OCI-M2 (cell line): ENCODE measurements at regions not wholly inside any gene's neighbourhood (a gene's known extent, or its start where the extent isn't known, plus 50 kb on each side); places are given as distances from the start of the nearest gene placed in this dataset.
"Not testable (repeated sequence)": the region's sequence is repeated elsewhere in the genome, so short reads cannot be mapped to it uniquely, and the experiment has no call there.

Experiments
- DNase-seq: peaks from one replicate; lab custom pipeline; 2025; ENCODE audit not compliant: unreplicated experiment; lab: John Stamatoyannopoulos, UW

DNA sequence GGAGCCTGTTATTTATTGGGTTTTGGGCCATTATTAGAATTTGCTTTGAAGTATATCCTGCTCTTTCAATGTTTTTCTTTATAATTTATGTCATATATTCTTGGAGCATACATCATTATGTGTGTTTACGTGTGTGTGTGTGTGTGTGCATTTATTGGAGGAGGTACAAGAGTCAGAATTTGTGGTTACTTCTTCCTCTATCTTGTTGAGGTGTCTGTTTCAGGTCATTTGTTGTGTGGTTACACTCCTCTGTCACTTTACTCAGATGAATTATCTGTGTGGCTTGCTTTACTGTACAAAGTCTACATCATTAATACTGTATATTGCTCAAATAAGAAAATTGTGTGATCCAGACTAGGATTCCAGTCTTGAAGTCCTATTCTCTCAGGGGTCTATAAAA, 1957.4 kb upstream of the TENM3 start:
- no peak for DNase-seq

DNA sequence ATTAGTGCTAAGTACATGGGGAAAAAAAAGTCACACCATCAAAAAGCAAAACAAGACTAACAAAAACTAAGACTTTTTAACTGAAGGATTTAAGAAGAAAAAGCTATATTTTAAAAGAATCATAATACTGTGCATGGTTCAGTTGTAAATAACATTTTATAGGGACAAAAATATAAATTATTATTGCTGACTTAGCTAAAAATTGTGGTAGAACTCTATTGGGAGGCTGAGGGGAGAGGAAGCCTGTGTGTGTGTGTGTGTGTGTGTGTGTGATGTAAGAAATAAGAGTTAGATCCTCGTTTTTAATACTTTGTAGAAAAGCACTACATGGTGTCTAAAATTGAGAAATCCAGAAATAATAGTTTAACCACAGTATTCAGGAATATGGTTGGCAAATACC, 1950.9 kb upstream of the TENM3 start:
- DNase-seq: no peak

DNA sequence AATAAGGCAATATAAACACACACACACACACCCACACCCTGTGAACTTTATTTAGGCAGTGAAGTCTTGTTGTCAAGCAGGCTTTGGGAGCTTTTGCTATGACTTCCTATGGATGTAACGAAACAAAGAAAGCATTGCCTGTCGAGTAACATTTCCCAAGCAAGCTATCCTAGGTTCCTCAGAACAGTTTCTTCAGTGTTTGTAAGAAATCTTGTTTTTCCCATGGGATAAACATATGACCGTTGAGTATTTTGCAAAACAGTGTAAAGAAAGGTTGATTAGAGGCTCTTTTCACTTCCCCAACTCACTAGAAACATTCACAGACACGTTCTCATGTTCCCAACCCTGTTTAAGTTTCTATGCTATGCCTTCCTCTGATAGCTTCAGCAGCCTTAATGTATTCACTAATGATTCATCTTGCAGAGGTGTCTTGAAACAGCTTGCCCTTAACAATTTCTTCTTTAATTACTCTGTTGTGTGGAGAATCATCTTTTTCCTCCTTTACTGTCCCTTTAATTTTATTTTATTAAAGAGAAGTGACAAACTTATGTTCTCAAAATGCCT, 1947.1 kb upstream of the TENM3 start:
- DNase-seq: no peak

DNA sequence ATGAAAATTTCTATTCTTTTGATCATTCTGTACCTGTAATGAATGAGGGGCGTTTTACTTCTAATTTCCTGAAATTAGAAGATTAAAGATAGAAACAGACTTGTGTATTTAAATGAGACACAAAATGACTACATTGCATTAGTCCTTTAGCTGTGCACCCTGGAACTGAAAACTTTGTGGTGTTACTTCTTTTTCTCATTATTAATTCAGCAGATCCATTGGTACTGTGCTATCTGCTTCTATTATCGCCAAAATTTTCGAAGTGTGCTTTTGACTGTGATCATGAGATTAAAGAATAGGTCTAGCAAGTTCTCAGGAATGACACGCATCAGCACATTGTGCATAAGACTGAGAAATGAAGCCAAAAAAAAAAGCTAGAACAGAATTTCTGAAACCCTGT, 1938.9 kb upstream of the TENM3 start:
- no peak for DNase-seq

DNA sequence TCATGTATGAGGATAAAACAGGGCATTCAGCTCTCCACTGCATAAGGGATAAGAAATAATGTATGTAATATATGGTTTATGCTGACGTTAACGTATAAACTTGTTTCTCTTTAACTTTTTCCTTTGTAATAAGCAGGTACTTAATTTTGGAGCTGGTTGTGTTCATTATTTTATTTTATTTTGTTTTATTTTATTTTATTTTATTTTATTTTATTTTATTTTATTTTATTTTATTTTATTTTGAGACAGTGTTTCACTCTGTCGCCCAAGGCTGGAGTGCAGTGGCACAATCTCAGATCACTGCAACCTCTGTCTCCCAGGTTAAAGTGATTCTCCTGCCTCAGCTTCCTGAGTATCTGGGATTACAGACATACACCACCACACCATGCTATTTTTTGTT, 1932.6 kb upstream of the TENM3 start:
- no peak for DNase-seq

DNA sequence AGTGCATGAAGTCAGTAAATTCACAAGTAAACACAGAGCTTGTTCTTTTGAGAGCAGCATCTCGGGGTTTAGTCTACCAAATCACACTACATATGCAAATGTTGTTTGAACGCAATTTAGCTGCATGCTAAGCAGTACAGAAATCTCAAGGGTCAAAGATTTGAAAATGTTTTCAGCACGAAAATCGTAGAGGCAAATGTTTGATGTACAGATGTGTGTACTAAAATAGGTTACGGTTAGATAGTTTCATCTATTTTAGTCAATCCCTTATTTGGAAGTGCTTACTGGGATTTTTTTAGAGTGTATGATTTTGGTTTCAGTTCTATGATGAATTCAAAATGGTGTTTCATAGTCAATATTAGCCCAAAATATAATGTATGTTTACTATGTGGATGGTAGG, 1928.2 kb upstream of the TENM3 start:
- no peak for DNase-seq

DNA sequence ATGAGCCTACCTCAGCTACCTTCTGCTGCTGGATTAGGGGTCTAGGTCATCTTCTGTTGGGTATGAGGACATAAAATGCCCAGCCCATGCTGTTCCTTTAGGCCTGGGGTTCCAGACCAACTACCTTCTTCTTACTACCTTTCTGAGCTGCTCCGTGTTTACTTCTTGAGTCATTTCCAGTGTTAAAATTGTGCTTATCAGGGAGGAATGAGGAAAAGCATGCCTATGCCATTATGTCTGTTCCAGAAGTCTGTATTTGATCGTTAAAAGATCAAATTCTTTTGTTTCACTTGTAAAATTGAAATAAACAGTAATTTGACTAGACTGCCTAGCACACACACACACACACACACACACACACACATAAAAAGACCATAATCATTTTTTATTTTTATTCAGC, 1912.7 kb upstream of the TENM3 start:
- no peak for DNase-seq

DNA sequence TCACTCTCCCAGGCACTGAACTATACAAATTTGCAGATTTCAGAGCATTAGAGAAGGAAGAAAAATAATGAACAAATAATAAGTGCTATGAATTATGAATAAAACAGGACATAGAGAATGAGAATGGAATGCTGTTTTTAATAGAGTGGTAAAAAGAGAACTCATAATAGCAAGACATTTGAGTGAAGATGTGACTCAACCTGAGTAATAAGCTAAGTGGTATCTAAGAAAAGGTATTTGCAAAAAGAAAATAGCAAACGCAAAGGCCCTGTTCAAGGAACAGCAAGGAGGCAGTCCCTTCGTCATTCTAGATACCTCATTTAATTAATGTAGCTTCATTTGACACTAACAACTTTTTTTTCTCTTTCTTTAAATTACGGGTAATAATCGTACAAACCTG, 1910.0 kb upstream of the TENM3 start:
- DNase-seq: no peak

DNA sequence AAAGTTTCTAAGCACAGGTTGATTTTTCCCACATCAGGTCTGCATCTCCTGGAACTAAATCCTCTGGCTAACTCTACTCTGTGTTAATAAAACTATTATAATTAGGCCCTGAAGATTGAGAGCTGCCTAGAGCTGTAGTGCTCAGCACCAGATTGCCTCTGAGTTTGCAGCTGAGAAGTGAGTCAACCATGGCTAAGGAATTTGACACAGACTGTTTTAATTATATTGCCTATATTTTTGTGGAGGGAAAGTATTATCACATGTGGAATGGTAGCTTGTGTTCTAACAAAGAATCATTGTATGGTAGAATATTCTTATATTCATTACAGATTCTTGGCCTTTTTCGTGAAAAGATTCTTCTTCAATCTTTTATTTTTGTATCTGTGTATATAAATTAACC, 1907.6 kb upstream of the TENM3 start:
- no peak for DNase-seq

DNA sequence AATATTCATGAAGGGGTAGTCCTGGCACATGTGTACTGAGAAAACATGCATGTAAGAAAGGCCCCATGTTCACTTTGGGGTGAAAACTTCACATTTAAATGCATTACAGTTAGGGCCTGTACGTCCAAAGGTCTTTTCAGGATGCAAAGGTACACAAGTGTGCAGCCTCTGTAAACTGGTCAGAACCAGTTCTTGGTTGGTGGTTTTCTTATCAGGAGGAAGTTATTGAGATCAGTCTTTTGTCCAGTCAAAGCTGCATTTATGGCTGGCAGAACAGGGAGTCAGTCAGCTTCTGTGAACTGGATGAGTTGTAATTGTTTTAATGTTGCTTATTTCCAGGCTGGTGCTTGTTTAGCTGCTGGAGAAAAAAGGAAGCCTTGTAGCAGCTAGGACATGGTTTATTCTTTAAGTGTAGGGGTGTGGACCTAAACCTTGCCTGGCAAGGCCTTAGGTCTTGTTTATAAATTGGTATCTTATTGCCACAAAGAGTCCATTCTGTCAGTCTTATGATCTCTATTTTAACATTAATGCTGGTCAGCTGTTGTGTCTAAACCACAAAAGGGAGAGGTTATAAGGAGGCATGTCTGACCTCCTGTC, 1906.6 kb upstream of the TENM3 start:
- no peak for DNase-seq

DNA sequence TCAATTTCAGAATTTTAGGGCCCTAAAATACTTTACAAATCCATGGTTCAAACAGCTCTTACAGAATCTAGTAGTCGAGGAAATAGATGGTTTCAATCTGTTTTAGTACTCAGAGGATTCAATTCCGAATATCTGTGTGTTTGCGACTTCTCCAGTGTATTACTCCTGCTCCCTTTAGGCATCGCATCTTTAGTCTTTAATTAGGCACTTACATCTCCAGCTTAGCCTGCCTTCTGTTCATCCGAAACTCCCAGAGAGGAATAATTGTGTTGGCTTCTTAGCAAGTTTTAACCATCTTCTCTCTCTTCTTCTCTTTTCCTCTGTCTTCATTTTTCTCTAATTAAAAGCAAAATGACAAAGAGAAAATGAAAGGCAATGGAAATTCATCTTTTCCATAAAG, 1901.3 kb upstream of the TENM3 start:
- no peak for DNase-seq

DNA sequence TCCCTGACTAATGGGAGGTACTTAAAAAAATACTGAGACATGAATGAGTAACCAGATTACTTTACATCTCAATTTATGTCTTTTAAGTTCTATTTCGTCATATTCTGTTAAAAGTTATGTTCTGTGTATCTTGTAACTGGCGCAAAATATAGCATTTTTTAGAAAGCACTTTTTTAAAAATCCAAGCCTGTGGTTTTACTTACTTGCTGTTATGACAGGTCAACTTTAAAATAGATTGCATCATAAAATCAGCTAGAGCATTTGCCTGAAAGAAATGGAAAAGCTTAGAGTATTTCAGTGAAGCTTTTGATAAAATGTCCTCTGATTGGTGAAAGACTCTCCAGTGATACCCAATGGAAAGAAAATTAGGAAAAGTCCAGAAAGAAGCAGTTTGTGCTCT, 1892.3 kb upstream of the TENM3 start:
- DNase-seq: no peak

DNA sequence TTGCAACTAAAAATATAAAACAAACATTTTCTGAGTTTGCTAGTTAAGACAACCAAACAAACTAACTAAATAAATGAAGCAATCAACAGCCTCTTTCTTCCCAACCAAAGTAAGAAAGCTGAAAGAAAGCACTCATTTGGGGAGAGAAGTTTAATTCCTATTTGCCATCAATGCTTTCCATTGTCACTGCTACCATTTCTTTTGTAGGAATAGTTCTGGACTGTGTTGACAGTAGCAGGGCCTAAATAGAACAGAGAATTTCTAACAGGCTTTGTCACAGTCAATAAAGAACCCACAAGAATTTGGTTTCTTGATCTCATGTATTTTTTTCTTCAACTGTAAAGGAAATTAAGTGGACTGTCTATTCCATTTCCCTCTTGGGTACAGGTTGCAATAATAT, 1886.4 kb upstream of the TENM3 start:
- DNase-seq: no peak

DNA sequence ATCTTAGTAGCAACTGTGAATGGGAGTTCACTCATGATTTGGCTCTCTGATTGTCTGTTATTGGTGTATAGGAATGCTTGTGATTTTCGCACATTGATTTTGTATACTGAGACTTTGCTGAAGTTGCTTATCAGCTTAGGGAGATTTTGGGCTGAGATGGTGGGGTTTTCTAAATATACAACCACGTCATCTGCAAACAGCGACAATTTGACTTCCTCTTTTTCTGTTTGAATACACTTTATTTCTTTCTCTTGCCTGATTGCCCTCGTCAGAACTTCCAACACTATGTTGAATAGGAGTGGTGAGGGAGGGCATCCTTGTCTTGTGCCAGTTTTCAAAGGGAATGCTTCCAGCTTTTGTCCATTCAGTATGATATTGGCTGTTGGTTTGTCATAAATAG, 1883.1 kb upstream of the TENM3 start:
- DNase-seq: not testable (repeated sequence)

DNA sequence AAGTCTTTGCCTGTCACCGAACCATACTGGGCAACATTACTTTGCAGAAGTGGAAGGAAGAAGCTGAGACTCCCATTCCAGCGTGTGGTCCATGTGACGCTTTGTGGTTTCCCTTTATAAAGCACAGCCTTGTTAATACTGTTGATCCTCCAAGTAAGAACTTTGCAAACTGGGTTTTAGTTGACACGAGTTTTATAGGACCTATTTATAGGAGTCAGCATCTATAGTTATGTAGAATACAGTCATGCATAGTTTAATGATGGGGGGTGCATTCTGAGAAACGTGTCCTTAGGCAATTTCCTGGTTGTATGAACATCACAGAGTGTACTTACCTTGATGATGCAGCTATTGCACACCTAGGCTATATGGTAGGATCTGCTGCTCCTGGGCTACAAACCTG, 1879.4 kb upstream of the TENM3 start:
- no peak for DNase-seq

DNA sequence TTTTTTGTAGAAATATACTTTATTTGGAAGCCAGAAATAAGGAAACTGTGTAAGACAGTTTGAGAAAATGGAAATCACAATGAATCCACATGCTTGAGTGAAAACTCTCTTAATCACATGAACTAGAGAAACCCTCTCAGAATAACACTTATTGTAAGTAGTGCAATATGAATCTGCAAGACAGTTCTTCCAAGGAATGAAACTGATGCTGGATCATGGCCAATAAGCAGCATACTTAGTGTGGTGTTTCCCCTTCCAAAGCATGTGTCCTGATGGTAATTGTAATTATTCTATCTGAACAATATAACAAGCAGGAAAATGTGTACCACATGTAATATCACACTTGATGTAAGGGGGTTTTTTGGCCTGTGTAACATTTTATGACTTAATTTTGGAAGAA, 1870.5 kb upstream of the TENM3 start:
- DNase-seq: no peak

DNA sequence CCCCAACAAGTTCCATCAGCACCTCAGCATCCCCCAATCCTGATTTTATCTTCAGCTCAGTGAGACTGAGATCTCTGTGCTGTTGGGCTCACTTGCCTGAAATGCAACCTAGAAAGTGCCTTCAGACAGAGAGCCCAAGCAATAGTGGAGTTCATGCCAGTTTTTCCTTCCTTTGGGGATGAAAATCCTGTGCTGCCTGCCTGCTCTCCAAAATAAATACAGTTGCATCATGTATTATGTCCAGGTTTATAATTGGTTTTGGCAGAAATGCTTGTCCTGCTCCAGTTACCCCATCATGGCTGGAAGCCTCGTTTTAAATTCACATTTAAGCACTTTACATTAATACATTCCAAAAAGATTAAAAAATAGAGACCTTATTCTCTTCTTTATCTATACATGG, 1865.5 kb upstream of the TENM3 start:
- no peak for DNase-seq

DNA sequence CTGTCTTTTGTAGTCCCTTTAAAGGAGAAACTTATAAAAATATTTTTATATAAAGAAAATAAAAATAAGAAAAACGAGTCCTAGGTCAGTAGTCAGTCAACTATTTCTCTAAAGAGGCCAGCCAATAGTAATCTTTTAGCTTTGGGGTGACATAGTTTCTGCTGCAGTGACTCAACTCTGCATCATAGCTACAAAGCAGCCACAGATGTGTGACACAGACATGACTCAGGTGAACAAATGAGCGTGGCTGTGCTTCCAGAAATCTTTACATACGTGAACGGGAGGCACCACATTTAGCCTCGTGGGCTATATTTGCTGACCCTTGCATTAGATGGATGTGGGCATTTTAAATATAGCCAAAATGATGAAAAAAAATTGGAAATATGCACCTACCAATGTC, 1862.5 kb upstream of the TENM3 start:
- no peak for DNase-seq

DNA sequence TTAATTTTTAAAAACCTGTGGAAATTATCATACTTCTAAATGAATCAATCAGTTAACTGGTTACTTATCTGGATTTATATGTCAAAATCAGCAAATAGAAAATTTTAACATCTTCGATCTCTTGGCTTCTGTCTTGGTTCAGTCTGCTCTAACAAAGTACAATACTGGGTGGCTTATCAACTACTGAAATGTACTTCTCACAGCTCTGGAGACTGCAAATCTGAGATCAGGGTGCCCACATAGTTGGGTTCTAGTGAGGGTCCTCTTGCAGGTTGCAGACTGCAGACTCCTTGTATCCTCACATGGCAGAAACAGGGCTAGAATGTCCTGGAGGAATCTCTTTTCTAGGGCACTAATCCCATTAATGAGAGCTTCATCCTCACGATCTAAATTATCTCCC, 1851.6 kb upstream of the TENM3 start:
- DNase-seq: no peak

DNA sequence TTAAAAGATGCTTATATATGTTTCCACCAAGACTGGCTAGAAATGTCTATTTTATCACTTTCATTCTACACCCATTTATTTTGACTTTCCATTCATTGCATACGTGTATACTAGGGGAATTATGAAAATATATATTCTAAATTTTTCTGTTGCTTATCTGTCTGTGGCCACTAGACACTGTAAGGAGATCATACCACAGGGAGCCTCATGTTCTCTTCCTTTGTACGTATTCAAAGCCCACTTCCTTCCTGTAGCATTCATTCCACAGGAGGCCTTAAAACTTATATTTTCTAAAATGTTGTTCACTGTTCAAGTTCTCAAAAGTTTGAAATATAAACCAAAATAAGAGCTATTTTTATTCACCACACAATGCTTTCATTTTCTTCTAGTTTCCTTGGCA, 1848.9 kb upstream of the TENM3 start:
- DNase-seq: no peak

DNA sequence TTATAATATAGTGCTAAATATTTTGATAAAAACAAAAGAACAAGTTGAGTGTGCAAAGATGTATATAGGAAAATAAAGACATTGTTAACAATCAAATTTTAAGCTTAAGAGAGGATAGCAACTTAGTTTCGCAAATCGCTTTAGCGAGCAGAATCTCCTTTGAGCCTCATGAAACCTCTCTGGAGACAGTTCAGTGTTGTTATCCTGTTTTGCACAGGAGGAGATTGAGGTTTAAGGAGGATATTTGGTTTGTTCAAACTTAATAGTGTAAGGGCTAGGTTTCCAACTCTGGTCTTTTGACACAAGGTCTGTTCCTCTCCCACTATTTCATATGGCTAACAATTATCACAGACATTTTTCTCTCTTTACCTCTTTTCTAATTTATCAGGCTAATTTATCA, 1848.5 kb upstream of the TENM3 start:
- DNase-seq: no peak

DNA sequence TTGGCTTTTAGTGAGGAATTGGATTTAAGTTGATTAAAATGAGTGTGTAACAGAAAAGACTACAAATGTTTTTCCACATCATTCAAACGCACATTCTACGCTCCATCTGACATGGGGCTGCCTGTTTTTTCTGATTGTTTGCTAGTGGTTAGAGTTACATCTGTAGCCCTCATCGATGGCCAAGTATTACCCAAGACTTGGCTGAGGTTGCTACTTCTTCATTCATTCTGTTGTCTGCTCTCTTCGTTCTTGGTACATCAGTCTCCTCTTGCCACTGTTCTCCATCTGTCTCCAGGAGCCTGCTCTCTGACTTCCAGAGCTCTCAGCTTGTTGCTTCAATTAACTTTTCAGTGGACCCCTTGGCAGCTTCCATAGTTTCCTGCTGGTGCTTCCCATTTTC, 1844.6 kb upstream of the TENM3 start:
- no peak for DNase-seq

DNA sequence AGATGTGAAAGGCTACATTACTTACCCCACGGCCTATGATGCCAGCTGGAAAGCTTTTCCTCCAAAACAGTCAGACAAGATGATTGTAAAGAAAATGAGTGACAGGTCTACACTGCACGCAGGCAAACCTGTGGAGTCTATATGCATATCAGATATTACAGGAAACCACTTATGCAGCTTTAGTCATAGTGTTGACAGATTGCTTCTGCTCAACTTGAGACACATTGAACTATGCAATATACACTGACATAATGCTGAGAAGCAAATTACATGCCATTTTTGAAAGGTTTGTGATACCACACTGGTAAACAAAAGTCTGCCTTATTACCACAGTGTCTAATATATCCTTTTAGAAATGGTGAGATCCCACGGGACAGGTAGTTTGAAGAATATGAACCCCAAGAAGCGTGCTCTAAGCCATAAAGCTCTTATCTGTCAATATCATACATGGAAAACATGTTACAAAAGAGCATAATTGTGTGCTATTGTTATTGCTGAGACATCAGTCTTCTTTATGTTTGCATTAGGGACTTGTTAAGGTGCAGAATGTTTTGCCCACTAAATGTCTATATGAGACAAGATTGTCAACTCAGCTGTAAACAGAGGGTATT, 1835.8 kb upstream of the TENM3 start:
- no peak for DNase-seq
